Activated B cell treated with CpG ODN at 0.5 μM for 24 hours (primary cell): ENCODE measurements at regions not wholly inside any gene's neighbourhood (a gene's known extent, or its start where the extent isn't known, plus 50 kb on each side); places are given as distances from the start of the nearest gene placed in this dataset.

ENCODE experiments used
- ATAC-seq: fragments of 200-7000 bp; cut with Tn5 transposase; one replicate; pipeline ENCODE4 v1.10.0; 2021; ENCODE audit warnings: low read depth, mild to moderate bottlenecking, moderate library complexity
- CTCF ChIA-PET: fragments of 350-600 bp; sonication (Branson Sonifier 250); formaldehyde crosslinking; loops from one replicate; lab custom pipeline; 2021; ENCODE audit warnings: antibody characterized with exemption; lab: Charles Lee
- POLR2A ChIA-PET: fragments of 350-600 bp; sonication (Branson Sonifier 250); formaldehyde crosslinking; loops from one replicate; lab custom pipeline; 2021; ENCODE audit warnings: antibody characterized with exemption; lab: Charles Lee
- DNase-seq: peaks from one replicate; pipeline ENCODE4 v3.0.0; 2022
- H3K27ac Mint-ChIP-seq: one replicate; pipeline ENCODE4 v1.8.0; 2020; ENCODE audit warnings: mixed read lengths
- H3K27me3 Mint-ChIP-seq: one replicate; pipeline ENCODE4 v1.8.0; 2021; ENCODE audit warnings: mixed read lengths
- H3K36me3 Mint-ChIP-seq: one replicate; pipeline ENCODE4 v1.8.0; 2021; ENCODE audit warnings: low read depth, mixed read lengths
- H3K4me1 Mint-ChIP-seq: one replicate; pipeline ENCODE4 v1.8.0; 2021; ENCODE audit warnings: mixed read lengths
- H3K4me3 Mint-ChIP-seq: one replicate; pipeline ENCODE4 v1.8.0; 2020; ENCODE audit warnings: mild to moderate bottlenecking, mixed read lengths
- H3K9me3 Mint-ChIP-seq: one replicate; pipeline ENCODE4 v1.8.0; 2020; ENCODE audit warnings: mixed read lengths
- intact Hi-C: fragments of 100-400 bp; cut with micrococcal nuclease; formaldehyde crosslinking; loops from one replicate; pipeline ENCODE4 v1.15.1; 2024
- TF ChIP-seq, protein P1 (sequence below): fragments of 200-600 bp; IDR thresholded peaks from one replicate; pipeline ENCODE4 v1.8.0; 2022; ENCODE audit warnings: antibody characterized with exemption, mild to moderate bottlenecking

- H3K4me1 Mint-ChIP-seq: peaks cover 2% of the 10 kb centered on the region
- ChIA-PET POLR2A (no interaction called here), CTCF (no interaction called here)
- no peak overlapping the region for H3K27ac Mint-ChIP-seq
- DNase-seq: no peak
- peaks cover 27% of the 10 kb centered on the region for H3K27me3 Mint-ChIP-seq
- TF ChIP-seq, protein P1, sequence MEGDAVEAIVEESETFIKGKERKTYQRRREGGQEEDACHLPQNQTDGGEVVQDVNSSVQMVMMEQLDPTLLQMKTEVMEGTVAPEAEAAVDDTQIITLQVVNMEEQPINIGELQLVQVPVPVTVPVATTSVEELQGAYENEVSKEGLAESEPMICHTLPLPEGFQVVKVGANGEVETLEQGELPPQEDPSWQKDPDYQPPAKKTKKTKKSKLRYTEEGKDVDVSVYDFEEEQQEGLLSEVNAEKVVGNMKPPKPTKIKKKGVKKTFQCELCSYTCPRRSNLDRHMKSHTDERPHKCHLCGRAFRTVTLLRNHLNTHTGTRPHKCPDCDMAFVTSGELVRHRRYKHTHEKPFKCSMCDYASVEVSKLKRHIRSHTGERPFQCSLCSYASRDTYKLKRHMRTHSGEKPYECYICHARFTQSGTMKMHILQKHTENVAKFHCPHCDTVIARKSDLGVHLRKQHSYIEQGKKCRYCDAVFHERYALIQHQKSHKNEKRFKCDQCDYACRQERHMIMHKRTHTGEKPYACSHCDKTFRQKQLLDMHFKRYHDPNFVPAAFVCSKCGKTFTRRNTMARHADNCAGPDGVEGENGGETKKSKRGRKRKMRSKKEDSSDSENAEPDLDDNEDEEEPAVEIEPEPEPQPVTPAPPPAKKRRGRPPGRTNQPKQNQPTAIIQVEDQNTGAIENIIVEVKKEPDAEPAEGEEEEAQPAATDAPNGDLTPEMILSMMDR: no peak
- no peak for ATAC-seq
- no peaks in the 10 kb centered on the region for H3K9me3 Mint-ChIP-seq
- no peaks in the 10 kb centered on the region for H3K36me3 Mint-ChIP-seq
- intact Hi-C loops: no loop called here
- no peak overlapping the region for H3K4me3 Mint-ChIP-seq
These were observed 97.7 kb upstream of the SFSWAP start for GRCh38 chr12:131613186-131613585.

- H3K27me3 Mint-ChIP-seq: peaks cover 25% of the 10 kb centered on the region
- ATAC-seq (peak; percentile 18), DNase-seq (no peak)
- ChIA-PET POLR2A (no interaction called here), CTCF (no interaction called here)
- intact Hi-C loops: no loop called here
- no peak overlapping the region for H3K27ac Mint-ChIP-seq
- TF ChIP-seq, protein P1: no peak
- H3K4me1 Mint-ChIP-seq: peaks cover 2% of the 10 kb centered on the region
- H3K36me3 Mint-ChIP-seq: no peaks in the 10 kb centered on the region
- no peak overlapping the region for H3K4me3 Mint-ChIP-seq
- H3K9me3 Mint-ChIP-seq: no peaks in the 10 kb centered on the region
These were observed 97.2 kb upstream of the SFSWAP start for GRCh38 chr12:131613678-131614077.

DNA sequence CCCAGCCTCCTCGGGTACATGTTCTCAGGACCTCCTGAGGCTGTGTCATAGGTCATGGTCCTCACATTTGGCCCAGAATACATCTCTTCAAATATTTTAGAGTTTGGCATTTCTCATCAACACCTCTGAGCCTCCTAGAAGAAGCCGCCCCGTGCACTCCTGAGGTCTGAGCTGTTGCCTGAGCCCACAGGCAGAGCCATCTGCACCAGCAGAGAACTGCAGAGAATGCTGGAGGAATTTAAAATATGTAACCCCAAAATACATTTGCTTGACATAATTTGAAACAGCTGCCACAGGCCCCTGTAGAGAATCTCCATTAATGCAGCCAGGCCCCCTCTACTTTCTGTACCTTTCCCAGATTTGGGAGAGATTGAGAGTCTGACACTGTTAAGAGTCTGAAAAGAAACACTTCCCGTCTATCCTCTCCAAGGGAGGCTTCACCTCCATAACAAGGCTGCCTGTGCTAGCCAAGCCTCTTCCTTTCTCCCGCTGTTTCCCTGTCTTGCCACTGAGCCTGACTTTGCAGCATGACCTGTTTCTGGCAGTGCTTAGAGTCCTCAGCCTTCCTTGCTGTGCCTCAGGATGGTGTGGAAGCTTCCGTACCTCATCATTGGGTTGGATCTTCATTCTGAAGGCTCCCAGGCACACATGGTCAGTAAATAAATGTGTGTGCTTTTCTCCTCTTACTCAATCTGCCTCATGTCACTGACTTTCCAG, 95.4 kb upstream of the SFSWAP start:
- no peak for DNase-seq
- POLR2A ChIA-PET: no interaction called here
- no peak for ATAC-seq
- CTCF ChIA-PET: no interaction called here
- intact Hi-C loops: no loop called here
- peaks cover 23% of the 10 kb centered on the region for H3K27me3 Mint-ChIP-seq
- H3K36me3 Mint-ChIP-seq: no peaks in the 10 kb centered on the region
- no peak overlapping the region for H3K4me3 Mint-ChIP-seq
- peaks cover 2% of the 10 kb centered on the region for H3K4me1 Mint-ChIP-seq
- TF ChIP-seq, protein P1: no peak
- no peak overlapping the region for H3K27ac Mint-ChIP-seq
- no peaks in the 10 kb centered on the region for H3K9me3 Mint-ChIP-seq

GRCh38 chr12:131616043-131616700, 94.7 kb upstream of the SFSWAP start:
- Mint-ChIP-seq H3K36me3 (no peaks in the 10 kb centered on the region), H3K27ac (no peak overlapping the region), H3K27me3 (peaks cover 20% of the 10 kb centered on the region), H3K4me1 (peaks cover 2% of the 10 kb centered on the region), H3K4me3 (no peak overlapping the region), H3K9me3 (no peaks in the 10 kb centered on the region)
- DNase-seq: no peak
- POLR2A ChIA-PET: no interaction called here
- intact Hi-C loops: no loop called here
- CTCF ChIA-PET: no interaction called here
- TF ChIP-seq, protein P1: no peak
- ATAC-seq: no peak

DNA sequence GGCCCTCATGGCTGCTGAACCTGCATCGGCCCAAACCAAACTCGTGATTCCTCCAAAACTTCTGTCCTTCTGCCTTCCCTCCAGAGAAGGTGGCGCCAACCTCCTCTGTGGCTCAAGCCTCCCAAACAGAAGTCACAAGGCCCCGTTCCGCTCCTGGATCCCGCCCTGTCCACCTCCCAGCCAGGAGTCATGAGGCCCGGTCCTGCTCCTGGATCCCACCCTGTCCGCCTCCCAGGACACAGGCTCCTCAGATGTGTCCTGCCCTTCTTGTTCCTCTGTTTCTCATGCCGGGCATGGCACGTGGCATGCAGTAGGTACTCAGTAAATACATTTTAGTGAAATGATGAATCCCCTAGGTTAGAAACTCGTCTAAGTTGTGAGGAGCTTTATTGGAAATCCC, 94.2 kb upstream of the SFSWAP start:
- TF ChIP-seq, protein P1: no peak
- DNase-seq (no peak), ATAC-seq (no peak)
- Mint-ChIP-seq H3K9me3 (no peaks in the 10 kb centered on the region), H3K4me3 (no peak overlapping the region), H3K27ac (no peak overlapping the region), H3K36me3 (no peaks in the 10 kb centered on the region), H3K4me1 (peaks cover 2% of the 10 kb centered on the region), H3K27me3 (peaks cover 19% of the 10 kb centered on the region)
- ChIA-PET CTCF (no interaction called here), POLR2A (no interaction called here)
- intact Hi-C loops: no loop called here
